ENCODE measurements at regions not wholly inside any gene's neighbourhood (a gene's known extent, or its start where the extent isn't known, plus 50 kb on each side); places are given as distances from the start of the nearest gene placed in this dataset.
"Not testable (repeated sequence)": the region's sequence is repeated elsewhere in the genome, so short reads cannot be mapped to it uniquely, and the experiment has no call there.

DNA sequence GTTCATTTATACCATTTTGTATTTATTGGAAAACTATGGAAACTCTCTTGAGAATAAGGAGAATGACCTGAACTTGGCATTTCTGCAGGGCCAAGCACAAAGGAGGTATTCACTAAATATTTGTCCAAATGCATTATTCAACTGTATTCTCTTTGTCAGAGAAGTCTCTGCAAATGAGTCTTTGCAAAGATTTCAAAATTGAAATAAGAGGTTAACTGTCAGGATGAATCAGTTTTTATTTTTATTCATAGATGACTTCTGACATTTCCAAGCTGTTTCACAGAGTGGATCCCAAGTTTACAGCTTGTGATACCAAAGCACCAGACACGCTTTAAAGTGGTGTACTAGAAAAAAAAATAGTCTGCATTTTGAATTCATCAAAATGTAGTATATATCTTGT lies 131.6 kb downstream of the UTRN start:
- Histone ChIP-seq H3K9me3 (ENCODE audit: control insufficient read depth, insufficient read depth, low read length) (no peaks in the 10 kb centered on the region), H3K27me3 (ENCODE audit: control insufficient read depth, insufficient read depth, low read length) (no peaks in the 10 kb centered on the region), H3K4me3 (ENCODE audit: low read depth, low read length) (no peak overlapping the region), H3K9ac (ENCODE audit: low read depth, low read length) (no peak overlapping the region), H3K36me3 (ENCODE audit: control insufficient read depth, insufficient read depth, low read length) (no peaks in the 10 kb centered on the region), H3K4me1 (ENCODE audit: control insufficient read depth, insufficient read depth, low read length) (no peaks in the 10 kb centered on the region)

DNA sequence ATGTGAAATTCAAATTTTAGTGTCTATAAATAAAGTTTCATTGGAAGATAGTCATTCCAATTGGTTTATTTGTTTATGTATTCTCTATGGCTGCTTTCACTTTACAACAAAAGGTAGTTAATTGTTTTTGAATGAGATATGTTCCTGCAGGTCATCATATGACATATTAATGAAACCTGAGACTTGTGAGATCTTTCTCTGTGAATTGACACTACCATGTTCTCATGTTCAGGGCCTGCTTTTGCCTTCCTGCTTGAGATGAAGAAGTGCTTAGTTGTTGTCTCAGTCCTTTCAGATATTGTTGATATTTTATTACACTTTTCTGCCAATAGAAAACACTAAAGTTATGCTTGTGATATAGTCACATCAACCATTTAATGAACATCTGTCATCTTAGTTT lies 132.5 kb downstream of the UTRN start:
- Histone ChIP-seq H3K4me1 (ENCODE audit: control insufficient read depth, insufficient read depth, low read length) (no peaks in the 10 kb centered on the region), H3K9me3 (ENCODE audit: control insufficient read depth, insufficient read depth, low read length) (no peaks in the 10 kb centered on the region), H3K9ac (ENCODE audit: low read depth, low read length) (no peak overlapping the region), H3K4me3 (ENCODE audit: low read depth, low read length) (no peak overlapping the region), H3K27me3 (ENCODE audit: control insufficient read depth, insufficient read depth, low read length) (no peaks in the 10 kb centered on the region), H3K36me3 (ENCODE audit: control insufficient read depth, insufficient read depth, low read length) (no peaks in the 10 kb centered on the region)

DNA sequence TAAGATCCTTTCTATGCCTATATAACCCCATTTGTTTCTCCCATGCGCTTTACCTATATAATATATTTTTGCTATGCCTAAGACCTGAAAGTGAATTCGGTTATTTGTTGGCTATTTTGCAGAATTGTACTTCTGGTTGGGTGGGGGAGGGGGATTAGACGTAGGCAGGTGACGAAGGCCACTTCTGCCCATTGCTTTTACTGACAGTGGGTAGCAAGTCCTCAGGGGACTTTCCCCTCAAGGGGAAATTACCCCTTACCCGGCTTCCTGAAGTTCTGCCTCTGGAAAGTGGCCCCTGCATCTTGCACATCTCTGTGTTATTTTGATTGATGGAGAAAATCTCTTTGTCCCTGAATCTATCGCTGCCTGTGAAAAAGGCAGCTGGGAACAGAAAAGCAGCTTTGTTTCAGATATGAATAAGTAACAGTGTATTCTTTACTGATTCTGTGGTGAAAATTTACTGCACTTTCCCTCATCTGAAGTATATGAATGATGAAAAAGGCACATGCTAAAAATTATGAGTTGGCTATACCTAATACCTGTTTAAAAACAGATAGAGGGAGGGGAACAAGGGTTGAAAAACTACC lies 133.9 kb downstream of the UTRN start:
- no peak overlapping the region for H3K9ac ChIP-seq (ENCODE audit: low read depth, low read length)
- H3K36me3 ChIP-seq (ENCODE audit: control insufficient read depth, insufficient read depth, low read length): no peaks in the 10 kb centered on the region
- no peaks in the 10 kb centered on the region for H3K4me1 ChIP-seq (ENCODE audit: control insufficient read depth, insufficient read depth, low read length)
- H3K9me3 ChIP-seq (ENCODE audit: control insufficient read depth, insufficient read depth, low read length): no peaks in the 10 kb centered on the region
- no peaks in the 10 kb centered on the region for H3K27me3 ChIP-seq (ENCODE audit: control insufficient read depth, insufficient read depth, low read length)
- no peak overlapping the region for H3K4me3 ChIP-seq (ENCODE audit: low read depth, low read length)

DNA sequence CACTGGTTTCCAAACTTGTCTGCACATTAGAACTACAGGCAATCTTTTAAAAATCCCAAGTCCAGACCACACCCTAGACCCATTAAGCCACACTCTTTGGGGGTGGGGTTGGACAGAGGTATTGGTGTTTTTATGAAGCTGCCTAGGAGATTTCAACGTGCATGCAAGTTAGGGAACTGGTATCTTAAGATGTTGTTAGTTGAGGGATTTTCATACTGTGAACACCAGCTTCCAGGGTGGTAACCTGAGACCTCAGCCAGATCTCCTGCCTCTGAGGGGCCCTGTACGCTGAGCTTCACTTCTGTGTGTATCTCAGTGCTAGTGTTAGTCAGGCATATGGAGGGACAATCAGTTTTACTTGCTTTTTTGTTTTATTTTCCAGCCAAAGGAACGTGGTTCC lies 138.0 kb downstream of the UTRN start:
- H3K9ac ChIP-seq (ENCODE audit: low read depth, low read length): no peak overlapping the region
- H3K27me3 ChIP-seq (ENCODE audit: control insufficient read depth, insufficient read depth, low read length): no peaks in the 10 kb centered on the region
- H3K4me3 ChIP-seq (ENCODE audit: low read depth, low read length): no peak overlapping the region
- no peaks in the 10 kb centered on the region for H3K36me3 ChIP-seq (ENCODE audit: control insufficient read depth, insufficient read depth, low read length)
- H3K4me1 ChIP-seq (ENCODE audit: control insufficient read depth, insufficient read depth, low read length): no peaks in the 10 kb centered on the region
- H3K9me3 ChIP-seq (ENCODE audit: control insufficient read depth, insufficient read depth, low read length): no peaks in the 10 kb centered on the region

DNA sequence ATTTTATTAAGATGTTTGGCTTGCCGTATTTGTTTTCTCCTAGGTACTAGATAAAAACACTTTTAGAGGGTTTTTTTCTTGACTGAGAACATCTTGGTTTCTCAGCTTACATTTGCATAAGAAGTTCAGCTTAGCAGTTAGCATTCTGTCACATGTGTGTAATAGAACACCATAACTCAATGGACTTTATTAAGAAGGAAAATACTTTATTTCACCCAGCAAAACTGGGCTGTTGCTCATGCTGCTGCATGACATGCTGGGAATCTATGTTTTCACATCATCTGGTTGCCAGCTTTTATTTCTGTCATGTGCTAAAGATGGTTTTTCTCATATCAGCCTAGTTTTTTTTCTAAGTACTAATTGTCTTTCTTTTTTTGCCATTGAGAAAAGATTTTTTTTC lies 144.6 kb downstream of the UTRN start:
- Histone ChIP-seq H3K27me3 (ENCODE audit: control insufficient read depth, insufficient read depth, low read length) (no peaks in the 10 kb centered on the region), H3K9ac (ENCODE audit: low read depth, low read length) (no peak overlapping the region), H3K9me3 (ENCODE audit: control insufficient read depth, insufficient read depth, low read length) (no peaks in the 10 kb centered on the region), H3K4me3 (ENCODE audit: low read depth, low read length) (no peak overlapping the region), H3K4me1 (ENCODE audit: control insufficient read depth, insufficient read depth, low read length) (no peaks in the 10 kb centered on the region), H3K36me3 (ENCODE audit: control insufficient read depth, insufficient read depth, low read length) (no peaks in the 10 kb centered on the region)

DNA sequence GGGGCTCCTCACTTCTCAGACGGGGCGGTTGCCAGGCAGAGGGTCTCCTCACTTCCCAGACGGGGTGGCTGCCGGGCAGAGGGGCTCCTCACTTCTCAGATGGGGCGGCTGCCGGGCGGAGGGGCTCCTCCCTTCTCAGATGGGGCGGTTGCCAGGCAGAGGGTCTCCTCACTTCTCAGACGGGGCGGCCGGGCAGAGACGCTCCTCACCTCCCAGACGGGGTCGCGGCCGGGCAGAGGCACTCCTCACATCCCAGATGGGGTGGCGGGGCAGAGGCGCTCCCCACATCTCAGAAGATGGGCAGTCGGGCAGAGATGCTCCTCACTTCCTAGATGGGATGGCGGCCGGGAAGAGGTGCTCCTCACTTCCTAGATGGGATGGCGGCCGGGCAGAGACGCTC lies 148.3 kb downstream of the UTRN start:
- H3K36me3 ChIP-seq (ENCODE audit: control insufficient read depth, insufficient read depth, low read length): not testable (repeated sequence)

DNA sequence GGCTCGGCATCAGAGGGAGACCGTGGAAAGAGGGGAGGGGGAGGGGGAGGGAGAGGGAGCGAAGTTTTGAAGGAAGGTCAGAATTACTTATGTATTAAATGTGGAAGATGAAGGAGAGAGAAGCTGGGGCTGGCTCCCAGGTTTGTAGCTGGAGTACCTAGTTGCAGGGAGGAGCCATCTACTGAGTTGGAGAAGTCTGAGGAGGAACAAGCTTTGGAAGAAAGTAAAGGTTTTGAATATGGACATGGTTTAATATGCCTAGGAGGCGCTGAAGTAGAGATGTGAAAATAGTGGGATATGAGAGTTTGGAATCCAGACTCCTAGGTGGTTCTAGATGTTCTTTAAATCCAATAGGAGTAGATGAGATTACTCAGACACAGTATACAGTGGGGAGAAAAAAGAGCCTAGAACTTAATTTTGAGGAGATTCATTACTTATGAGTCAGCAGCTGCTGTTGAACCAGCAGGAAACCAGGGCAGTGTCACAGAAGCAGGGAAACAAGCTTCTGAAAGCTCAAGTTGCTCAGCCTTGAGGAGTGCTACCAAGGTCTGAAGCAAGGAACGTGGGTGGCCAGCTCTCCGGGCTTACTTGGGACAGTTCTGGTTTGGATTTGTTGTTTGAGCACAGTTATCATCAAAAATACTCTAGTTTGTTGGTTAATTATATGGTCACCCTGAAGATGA lies 149.3 kb downstream of the UTRN start:
- Histone ChIP-seq H3K4me1 (ENCODE audit: control insufficient read depth, insufficient read depth, low read length) (no peaks in the 10 kb centered on the region), H3K36me3 (ENCODE audit: control insufficient read depth, insufficient read depth, low read length) (peaks cover 8% of the 10 kb centered on the region), H3K4me3 (ENCODE audit: low read depth, low read length) (no peak overlapping the region), H3K9me3 (ENCODE audit: control insufficient read depth, insufficient read depth, low read length) (no peaks in the 10 kb centered on the region), H3K9ac (ENCODE audit: low read depth, low read length) (no peak overlapping the region), H3K27me3 (ENCODE audit: control insufficient read depth, insufficient read depth, low read length) (no peaks in the 10 kb centered on the region)

More for the DNA sequence above, 148.3 kb downstream of the UTRN start:
- not testable (repeated sequence) for H3K27me3 ChIP-seq (ENCODE audit: control insufficient read depth, insufficient read depth, low read length); H3K9ac ChIP-seq (ENCODE audit: low read depth, low read length); H3K9me3 ChIP-seq (ENCODE audit: control insufficient read depth, insufficient read depth, low read length); H3K4me3 ChIP-seq (ENCODE audit: low read depth, low read length); H3K4me1 ChIP-seq (ENCODE audit: control insufficient read depth, insufficient read depth, low read length)

DNA sequence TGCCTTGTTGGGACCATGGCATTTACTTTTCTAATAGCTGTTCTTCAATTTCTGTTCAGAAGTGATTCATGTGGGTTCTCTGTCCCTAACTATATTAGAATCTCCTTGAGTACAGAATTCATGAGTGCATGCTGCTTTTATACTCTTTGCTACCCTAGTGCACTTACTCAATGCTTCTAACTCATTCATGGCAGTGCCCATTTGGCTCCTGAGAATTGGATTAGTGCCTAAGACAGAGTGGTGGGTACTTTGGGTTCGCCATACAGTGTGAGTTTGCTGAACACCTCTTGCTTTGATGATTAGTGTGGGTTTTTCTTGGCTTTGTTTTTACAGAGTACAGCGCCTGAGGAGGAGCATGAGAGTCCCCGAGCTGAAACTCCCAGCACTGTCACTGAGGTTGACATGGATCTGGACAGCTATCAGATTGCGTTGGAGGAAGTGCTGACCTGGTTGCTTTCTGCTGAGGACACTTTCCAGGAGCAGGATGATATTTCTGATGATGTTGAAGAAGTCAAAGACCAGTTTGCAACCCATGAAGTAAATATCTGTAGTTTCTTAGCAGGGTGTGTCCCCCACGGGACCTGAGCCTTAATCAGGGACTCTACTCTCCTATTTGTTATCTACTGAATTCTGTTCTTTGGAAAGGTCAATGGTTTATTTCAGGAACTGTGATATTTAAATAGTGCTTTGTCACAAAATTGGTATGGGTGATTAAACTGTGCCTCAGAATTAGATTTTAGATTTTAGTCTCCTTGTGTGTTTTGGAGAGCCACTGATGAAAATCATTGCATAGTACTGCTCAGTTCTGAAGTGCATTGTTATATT lies 150.7 kb downstream of the UTRN start:
- H3K27me3 ChIP-seq (ENCODE audit: control insufficient read depth, insufficient read depth, low read length): no peaks in the 10 kb centered on the region
- H3K4me1 ChIP-seq (ENCODE audit: control insufficient read depth, insufficient read depth, low read length): no peaks in the 10 kb centered on the region
- no peak overlapping the region for H3K4me3 ChIP-seq (ENCODE audit: low read depth, low read length)
- H3K36me3 ChIP-seq (ENCODE audit: control insufficient read depth, insufficient read depth, low read length): peaks cover 12% of the 10 kb centered on the region
- H3K9ac ChIP-seq (ENCODE audit: low read depth, low read length): no peak overlapping the region
- peaks cover 5% of the 10 kb centered on the region for H3K9me3 ChIP-seq (ENCODE audit: control insufficient read depth, insufficient read depth, low read length)

DNA sequence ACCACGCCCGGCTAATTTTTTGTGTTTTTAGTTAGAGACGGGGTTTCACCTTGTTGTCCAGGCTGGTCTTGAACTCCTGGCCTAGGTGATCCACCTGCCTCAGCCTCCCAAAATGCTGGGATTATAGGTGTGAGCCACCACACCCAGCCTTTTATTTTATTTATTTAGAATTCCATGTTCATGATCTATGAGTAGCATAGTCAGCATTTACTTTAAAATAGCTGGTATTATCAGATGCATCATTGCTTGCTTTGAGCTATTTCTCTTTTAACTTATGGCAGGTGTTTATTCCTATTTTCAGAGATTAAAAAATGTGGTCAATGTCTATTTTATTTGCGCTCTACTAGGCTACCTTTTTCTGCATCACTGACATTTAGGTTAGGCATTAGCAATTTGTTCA lies 152.0 kb downstream of the UTRN start:
- Histone ChIP-seq H3K4me3 (ENCODE audit: low read depth, low read length) (no peak overlapping the region), H3K9ac (ENCODE audit: low read depth, low read length) (no peak overlapping the region), H3K27me3 (ENCODE audit: control insufficient read depth, insufficient read depth, low read length) (no peaks in the 10 kb centered on the region), H3K4me1 (ENCODE audit: control insufficient read depth, insufficient read depth, low read length) (no peaks in the 10 kb centered on the region), H3K36me3 (ENCODE audit: control insufficient read depth, insufficient read depth, low read length) (peaks cover 22% of the 10 kb centered on the region), H3K9me3 (ENCODE audit: control insufficient read depth, insufficient read depth, low read length) (peaks cover 14% of the 10 kb centered on the region)

DNA sequence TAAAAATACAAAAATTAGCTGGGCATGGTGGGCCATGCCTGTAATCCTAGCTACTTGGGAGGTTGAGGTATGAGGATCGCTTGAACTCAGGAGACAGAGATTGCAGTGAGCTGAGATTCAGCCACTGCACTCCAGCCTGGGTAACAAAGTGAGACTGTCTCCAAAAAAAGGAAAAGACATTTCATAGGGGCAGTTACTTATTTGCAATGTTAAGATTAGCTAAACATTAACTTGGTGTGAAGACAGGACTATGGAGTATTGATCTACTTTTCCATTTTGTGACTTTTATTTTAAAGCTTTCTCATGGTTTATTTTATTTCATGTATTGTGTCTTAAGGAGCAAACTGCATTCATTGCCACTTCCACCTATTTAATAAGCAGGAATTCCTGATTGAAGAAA lies 153.0 kb downstream of the UTRN start:
- Histone ChIP-seq H3K36me3 (ENCODE audit: control insufficient read depth, insufficient read depth, low read length) (peaks cover 22% of the 10 kb centered on the region), H3K9me3 (ENCODE audit: control insufficient read depth, insufficient read depth, low read length) (peaks cover 20% of the 10 kb centered on the region), H3K4me1 (ENCODE audit: control insufficient read depth, insufficient read depth, low read length) (no peaks in the 10 kb centered on the region)

DNA sequence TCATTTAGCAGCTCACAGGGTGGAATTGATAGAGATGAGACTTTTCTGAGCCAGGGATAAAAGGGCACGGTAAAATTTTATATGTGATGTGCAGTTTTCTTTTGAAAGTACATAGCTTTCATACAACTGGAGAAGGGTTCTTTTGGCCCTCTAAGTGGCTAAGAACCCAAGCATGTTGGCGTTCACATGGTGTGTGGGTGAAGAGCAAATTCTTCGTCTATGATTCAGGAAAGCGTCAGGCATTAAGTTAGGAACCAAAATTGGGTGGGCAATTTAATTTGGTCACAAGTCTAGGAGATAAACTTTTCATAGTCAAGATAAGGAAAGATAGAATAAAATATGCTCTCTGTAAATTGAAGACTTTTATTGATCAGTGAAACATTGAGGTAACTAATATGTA lies 153.9 kb downstream of the UTRN start:
- no peak overlapping the region for H3K9ac ChIP-seq (ENCODE audit: low read depth, low read length)
- peaks cover 20% of the 10 kb centered on the region for H3K9me3 ChIP-seq (ENCODE audit: control insufficient read depth, insufficient read depth, low read length)
- peaks cover 22% of the 10 kb centered on the region for H3K36me3 ChIP-seq (ENCODE audit: control insufficient read depth, insufficient read depth, low read length)
- no peaks in the 10 kb centered on the region for H3K27me3 ChIP-seq (ENCODE audit: control insufficient read depth, insufficient read depth, low read length)
- H3K4me1 ChIP-seq (ENCODE audit: control insufficient read depth, insufficient read depth, low read length): no peaks in the 10 kb centered on the region
- no peak overlapping the region for H3K4me3 ChIP-seq (ENCODE audit: low read depth, low read length)

More for the DNA sequence above, 153.0 kb downstream of the UTRN start:
- Histone ChIP-seq H3K9ac (ENCODE audit: low read depth, low read length) (no peak overlapping the region), H3K27me3 (ENCODE audit: control insufficient read depth, insufficient read depth, low read length) (no peaks in the 10 kb centered on the region), H3K4me3 (ENCODE audit: low read depth, low read length) (no peak overlapping the region)

DNA sequence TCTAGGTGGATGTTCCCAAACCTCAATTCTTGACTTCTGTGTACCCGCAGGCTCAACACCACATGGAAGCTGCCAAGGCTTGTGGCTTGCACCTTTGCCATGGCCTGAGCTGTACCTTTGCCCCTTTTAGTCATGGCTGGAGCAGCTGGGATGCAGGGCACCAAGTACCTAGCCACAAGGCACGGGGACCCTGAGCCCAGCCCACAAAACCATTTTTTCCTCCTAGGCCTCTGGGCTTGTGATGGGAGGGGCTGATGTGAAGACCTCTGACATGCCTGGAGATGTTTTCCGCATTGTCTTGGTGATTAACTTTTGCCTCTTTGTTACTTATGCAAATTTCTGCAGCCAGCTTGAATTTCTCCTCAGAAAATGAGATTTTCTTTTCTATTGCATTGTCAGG lies 156.7 kb downstream of the UTRN start:
- peaks cover 17% of the 10 kb centered on the region for H3K36me3 ChIP-seq (ENCODE audit: control insufficient read depth, insufficient read depth, low read length)
- H3K9me3 ChIP-seq (ENCODE audit: control insufficient read depth, insufficient read depth, low read length): peaks cover 20% of the 10 kb centered on the region
- not testable (repeated sequence) for H3K4me3 ChIP-seq (ENCODE audit: low read depth, low read length); H3K27me3 ChIP-seq (ENCODE audit: control insufficient read depth, insufficient read depth, low read length); H3K4me1 ChIP-seq (ENCODE audit: control insufficient read depth, insufficient read depth, low read length); H3K9ac ChIP-seq (ENCODE audit: low read depth, low read length)
